H1 (cell line): ENCODE measurements at regions not wholly inside any gene's neighbourhood (a gene's known extent, or its start where the extent isn't known, plus 50 kb on each side); places are given as distances from the start of the nearest gene placed in this dataset.

Experiments used
- HDAC6 ChIP-seq: IDR thresholded peaks from one replicate; pipeline ENCODE4 v1.7.1; 2012; ENCODE audit warnings: low read depth, mild to moderate bottlenecking, inconsistent platforms, low read length, moderate library complexity
- JUND ChIP-seq: IDR thresholded peaks from 2 replicates; pipeline ENCODE4 v1.6.1; 2011; ENCODE audit warnings: mild to moderate bottlenecking, improper control_type of control experiment, low read length
- POU5F1 ChIP-seq: IDR thresholded peaks from 2 replicates; pipeline ENCODE4 v1.6.1; 2011; ENCODE audit warnings: low read depth, mild to moderate bottlenecking, low read length, moderate library complexity
- YY1 ChIP-seq: IDR thresholded peaks from 2 replicates; pipeline ENCODE4 v1.6.1; 2011; ENCODE audit warnings: low read depth, mild to moderate bottlenecking, low read length

DNA sequence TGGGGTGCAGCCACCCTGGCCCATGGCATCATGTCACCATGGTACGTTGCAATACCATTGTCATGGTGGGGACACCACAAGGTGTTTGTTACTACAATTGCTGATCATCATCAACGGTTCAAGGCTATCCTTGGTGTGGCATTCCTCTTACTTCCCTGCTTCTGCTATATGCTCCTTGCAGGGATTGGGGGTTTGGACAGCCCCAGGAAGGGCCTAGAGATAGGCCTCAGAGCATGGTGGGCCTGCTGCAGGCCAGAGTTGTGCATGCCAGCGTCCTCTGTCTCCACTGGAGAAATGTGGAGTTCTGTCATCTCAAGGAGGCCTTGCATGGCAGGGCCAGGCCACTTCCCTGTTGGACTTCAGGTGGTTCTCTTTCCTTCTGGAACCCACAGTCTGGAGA, 234.6 kb upstream of the MKI67 start (continued):
- TF ChIP-seq POU5F1 (no peak), HDAC6 (no peak), JUND (no peak), YY1 (no peak)
- TF ChIP-seq, all 59 proteins: peak for 0
